Right lobe of liver (tissue), 6 donors: ENCODE measurements at regions not wholly inside any gene's neighbourhood (a gene's known extent, or its start where the extent isn't known, plus 50 kb on each side); places are given as distances from the start of the nearest gene placed in this dataset.
"Not testable (repeated sequence)": the region's sequence is repeated elsewhere in the genome, so short reads cannot be mapped to it uniquely, and the experiment has no call there.

Experiments used
- ATAC-seq, 4 donors: fragments of 200-7000 bp; cut with Tn5 transposase; one replicate each; pipeline ENCODE4 v1.9.1; 2020; ENCODE audit warnings: mild to moderate bottlenecking in 4 of 4, moderate library complexity in 4 of 4
- DNase-seq, 3 donors: peaks; one replicate each; pipeline ENCODE4 v3.0.0-alpha.2; 2020
- H3K27ac ChIP-seq, 3 donors: fragments of 200-600 bp; one replicate each; pipeline ENCODE4 v1.8.0; 2022
- H3K27me3 ChIP-seq, 2 donors: fragments of 200-600 bp; one replicate each; pipeline ENCODE4 v1.8.0; 2022
- H3K36me3 ChIP-seq, 4 donors: fragments of 200-600 bp; sonication (generic) in 1 of 4; one replicate each; pipeline versions ENCODE4 v1.5.1 to v1.8.0; 2017 to 2022; ENCODE audit warnings: control low read depth in 1 of 4
- H3K4me1 ChIP-seq, 4 donors: fragments of 200-600 bp; sonication (generic) in 1 of 4; one replicate each; pipeline versions ENCODE4 v1.5.1 to v1.8.0; 2017 to 2022; ENCODE audit warnings: control low read depth in 1 of 4
- H3K4me3 ChIP-seq, 3 donors: fragments of 200-600 bp; one replicate each; pipeline ENCODE4 v1.8.0; 2022
- H3K9me3 ChIP-seq, 4 donors: fragments of 200-600 bp; sonication (generic) in 1 of 4; one replicate each; pipeline versions ENCODE4 v1.5.1 to v1.8.0; 2017 to 2022; ENCODE audit warnings: control low read depth in 1 of 4
- POLR2A ChIP-seq: fragments of 450-650 bp; IDR thresholded peaks from one replicate; pipeline ENCODE4 v1.6.1; 2017; ENCODE audit warnings: antibody characterized with exemption, mild to moderate bottlenecking
- WGBS: methylation state at CpG from one replicate; pipeline ENCODE4 v1.1.6; 2018; ENCODE audit warnings: low coverage, low lambda C conversion rate; ENCODE audit not compliant: insufficient coverage; ENCODE audit errors: missing lambda C conversion rate; 5-methylcytosine and 5-hydroxymethylcytosine counted together
- intact Hi-C, 2 donors: fragments of 100-400 bp; cut with DNase I; formaldehyde crosslinking; loops; one replicate each; pipeline versions ENCODE4 v1.11.2 to v1.14.1; 2022
- TF ChIP-seq, protein P1 (sequence below), 4 donors: fragments of 200-600 bp in 3 of 4; fragments of 450-650 bp in 1 of 4; IDR thresholded peaks; one replicate each; pipeline versions ENCODE4 v1.5.1 to v1.8.0; 2016 to 2022; ENCODE audit warnings: antibody characterized with exemption in 4 of 4, mild to moderate bottlenecking in 2 of 4
- donor health status: DM: no; HTN: yes; CAD: no.
- donor health status: DM: no; HTN: no; CAD: no.
- donor health status: DM: no; HTN: no; CAD: no.
- donor health status: DM: no; HTN: yes; CAD: no.
- donor health status: DM: no; HTN: yes; CAD: no.

DNA sequence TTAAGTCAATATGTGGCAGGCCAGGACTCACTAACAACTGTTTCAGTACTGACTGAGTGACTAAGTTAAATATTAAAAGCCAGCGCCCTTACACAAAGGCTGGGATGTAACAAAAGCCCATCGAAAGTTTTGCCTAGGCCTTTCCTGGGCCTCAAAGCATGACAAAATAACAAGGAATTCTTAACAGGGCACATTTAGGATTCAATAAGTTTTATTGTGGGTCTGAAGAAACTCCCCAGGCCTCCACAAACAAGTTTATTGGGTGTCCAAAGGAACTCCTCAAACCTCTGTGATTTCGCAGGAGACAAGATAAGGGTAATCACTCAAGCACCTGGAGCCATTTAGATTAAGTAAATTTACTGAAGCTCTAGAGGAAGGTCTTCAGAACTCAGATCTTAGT is 130.7 kb upstream of the SGCG start:
- H3K27me3 ChIP-seq: no peaks in the 10 kb centered on the region
- 25% methylated on average over 2 of the region's 3 CpGs for WGBS
- intact Hi-C loops: no loop called here
- TF ChIP-seq, protein P1, sequence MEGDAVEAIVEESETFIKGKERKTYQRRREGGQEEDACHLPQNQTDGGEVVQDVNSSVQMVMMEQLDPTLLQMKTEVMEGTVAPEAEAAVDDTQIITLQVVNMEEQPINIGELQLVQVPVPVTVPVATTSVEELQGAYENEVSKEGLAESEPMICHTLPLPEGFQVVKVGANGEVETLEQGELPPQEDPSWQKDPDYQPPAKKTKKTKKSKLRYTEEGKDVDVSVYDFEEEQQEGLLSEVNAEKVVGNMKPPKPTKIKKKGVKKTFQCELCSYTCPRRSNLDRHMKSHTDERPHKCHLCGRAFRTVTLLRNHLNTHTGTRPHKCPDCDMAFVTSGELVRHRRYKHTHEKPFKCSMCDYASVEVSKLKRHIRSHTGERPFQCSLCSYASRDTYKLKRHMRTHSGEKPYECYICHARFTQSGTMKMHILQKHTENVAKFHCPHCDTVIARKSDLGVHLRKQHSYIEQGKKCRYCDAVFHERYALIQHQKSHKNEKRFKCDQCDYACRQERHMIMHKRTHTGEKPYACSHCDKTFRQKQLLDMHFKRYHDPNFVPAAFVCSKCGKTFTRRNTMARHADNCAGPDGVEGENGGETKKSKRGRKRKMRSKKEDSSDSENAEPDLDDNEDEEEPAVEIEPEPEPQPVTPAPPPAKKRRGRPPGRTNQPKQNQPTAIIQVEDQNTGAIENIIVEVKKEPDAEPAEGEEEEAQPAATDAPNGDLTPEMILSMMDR (IDR thresholded peaks at IDR 0.05): no peak
- TF ChIP-seq POLR2A: no peak
- no peaks in the 10 kb centered on the region for H3K36me3 ChIP-seq
- no peak overlapping the region for H3K27ac ChIP-seq
- ATAC-seq: no peak
- DNase-seq: no peak
- H3K4me1 ChIP-seq: no peaks in the 10 kb centered on the region
- H3K4me3 ChIP-seq: no peak overlapping the region
- H3K9me3 ChIP-seq: no peaks in the 10 kb centered on the region

DNA sequence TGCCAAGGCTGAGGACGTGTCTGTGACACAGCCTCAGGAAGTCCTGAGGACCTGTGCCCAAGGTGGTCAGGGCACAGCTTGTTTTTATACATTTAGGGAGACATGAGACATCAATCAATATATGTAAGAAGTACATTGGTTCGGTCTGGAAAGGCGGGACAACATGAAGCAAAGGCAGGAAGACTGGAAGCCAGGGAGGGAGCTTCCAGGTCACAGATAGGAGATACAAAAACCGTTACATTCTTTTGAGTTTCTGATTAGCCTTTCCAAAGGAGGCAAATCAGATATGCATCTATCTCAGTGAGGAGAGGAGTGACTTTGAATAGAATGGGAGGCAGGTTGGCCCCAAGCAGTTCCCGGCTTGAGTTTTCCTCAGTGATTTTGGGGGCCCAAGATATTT is 127.1 kb upstream of the SGCG start:
- ATAC-seq, H3K27me3 ChIP-seq, intact Hi-C loops, H3K4me3 ChIP-seq, H3K27ac ChIP-seq, H3K4me1 ChIP-seq, DNase-seq, H3K36me3 ChIP-seq, H3K9me3 ChIP-seq: not testable (repeated sequence)
- WGBS: 34% methylated on average over 5 of the region's 5 CpGs

DNA sequence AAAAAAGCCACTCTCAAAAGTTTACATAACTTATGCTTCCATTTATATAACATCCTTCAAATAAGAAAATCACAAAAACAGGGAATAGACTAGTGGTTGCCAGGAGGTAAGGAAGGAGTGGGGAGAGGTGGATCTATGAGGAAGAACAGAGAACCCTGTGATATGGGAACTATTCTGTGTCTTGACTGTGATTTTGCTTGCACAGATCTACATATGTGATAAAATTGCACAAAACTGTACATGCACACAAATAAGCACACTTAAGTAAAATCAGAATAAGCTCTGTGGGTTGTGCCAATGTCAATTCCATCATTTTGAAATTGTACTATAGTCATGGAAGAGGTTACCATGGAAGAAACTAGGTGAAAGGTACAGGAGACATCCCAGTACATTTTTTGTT is 121.6 kb upstream of the SGCG start:
- intact Hi-C loops: no loop called here
- H3K4me3 ChIP-seq: no peak overlapping the region
- no peak for TF ChIP-seq POLR2A
- TF ChIP-seq, protein P1 (IDR thresholded peaks at IDR 0.05): no peak
- DNase-seq: no peak
- no peaks in the 10 kb centered on the region for H3K36me3 ChIP-seq
- no peaks in the 10 kb centered on the region for H3K4me1 ChIP-seq
- no peaks in the 10 kb centered on the region for H3K9me3 ChIP-seq
- ATAC-seq: no peak
- H3K27me3 ChIP-seq: no peaks in the 10 kb centered on the region
- no peak overlapping the region for H3K27ac ChIP-seq

DNA sequence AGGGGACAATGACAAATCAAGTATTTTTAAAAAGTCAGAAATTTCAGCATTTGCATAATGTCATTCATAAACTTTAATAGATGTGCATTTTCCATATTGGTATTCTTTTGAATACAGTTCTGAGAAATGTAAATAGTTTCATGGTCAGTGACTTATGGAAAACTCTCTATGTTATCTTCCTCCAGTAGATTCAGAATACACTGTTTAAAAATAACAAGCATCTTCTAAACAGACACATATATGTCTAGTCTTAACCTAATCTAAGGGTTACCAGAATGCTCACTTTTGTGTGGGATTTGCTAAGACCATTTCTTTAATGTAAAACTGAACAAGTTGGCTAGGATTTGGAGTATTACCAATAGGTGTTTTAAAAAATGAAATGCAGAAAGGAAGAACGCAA is 119.8 kb upstream of the SGCG start:
- TF ChIP-seq POLR2A: no peak
- TF ChIP-seq, protein P1 (IDR thresholded peaks at IDR 0.05): no peak
- no CpG with 5 or more reads among the region's 1 CpG for WGBS

DNA sequence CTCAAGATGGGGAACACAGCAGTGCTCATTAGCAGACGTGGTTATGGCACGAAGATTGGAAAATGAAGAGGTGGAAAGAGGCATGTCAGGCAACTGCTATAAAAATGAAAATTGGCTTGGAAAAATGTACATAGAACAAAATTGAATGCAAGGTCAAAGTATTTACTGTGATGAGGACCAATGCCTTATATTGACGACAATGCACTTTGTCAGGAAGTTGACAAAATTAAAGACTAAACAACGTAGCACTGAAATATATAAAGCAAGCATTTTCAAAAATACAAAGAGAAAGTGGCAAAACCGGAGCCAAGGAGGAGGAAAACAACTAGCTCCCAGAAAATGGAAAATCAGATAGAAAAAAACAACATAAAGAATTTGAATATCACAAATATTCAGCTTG is 113.7 kb upstream of the SGCG start:
- intact Hi-C loops: no loop called here
- Histone ChIP-seq H3K4me1 (no peaks in the 10 kb centered on the region), H3K9me3 (no peaks in the 10 kb centered on the region), H3K27ac (no peak overlapping the region), H3K27me3 (no peaks in the 10 kb centered on the region), H3K4me3 (no peak overlapping the region), H3K36me3 (no peaks in the 10 kb centered on the region)
- TF ChIP-seq, protein P1 (IDR thresholded peaks at IDR 0.05): no peak
- no peak for TF ChIP-seq POLR2A
- WGBS: 65% methylated on average over 5 of the region's 5 CpGs
- DNase-seq: no peak
- ATAC-seq: no peak

More for the DNA sequence above, 119.8 kb upstream of the SGCG start:
- Histone ChIP-seq H3K27me3 (no peaks in the 10 kb centered on the region), H3K36me3 (no peaks in the 10 kb centered on the region), H3K4me1 (no peaks in the 10 kb centered on the region), H3K27ac (no peak overlapping the region), H3K9me3 (no peaks in the 10 kb centered on the region), H3K4me3 (no peak overlapping the region)
- intact Hi-C loops: no loop called here
- DNase-seq (no peak), ATAC-seq (no peak)
